HG02943 (cell line): ENCODE measurements at regions not wholly inside any gene's neighbourhood (a gene's known extent, or its start where the extent isn't known, plus 50 kb on each side); places are given as distances from the start of the nearest gene placed in this dataset.

Experiments
- ATAC-seq: cut with Tn5 transposase; IDR thresholded peaks from one replicate; pipeline ENCODE4 v1.9.1; 2021; ENCODE audit warnings: mild to moderate bottlenecking, low read depth, moderate library complexity; ENCODE audit not compliant: unreplicated experiment

DNA sequence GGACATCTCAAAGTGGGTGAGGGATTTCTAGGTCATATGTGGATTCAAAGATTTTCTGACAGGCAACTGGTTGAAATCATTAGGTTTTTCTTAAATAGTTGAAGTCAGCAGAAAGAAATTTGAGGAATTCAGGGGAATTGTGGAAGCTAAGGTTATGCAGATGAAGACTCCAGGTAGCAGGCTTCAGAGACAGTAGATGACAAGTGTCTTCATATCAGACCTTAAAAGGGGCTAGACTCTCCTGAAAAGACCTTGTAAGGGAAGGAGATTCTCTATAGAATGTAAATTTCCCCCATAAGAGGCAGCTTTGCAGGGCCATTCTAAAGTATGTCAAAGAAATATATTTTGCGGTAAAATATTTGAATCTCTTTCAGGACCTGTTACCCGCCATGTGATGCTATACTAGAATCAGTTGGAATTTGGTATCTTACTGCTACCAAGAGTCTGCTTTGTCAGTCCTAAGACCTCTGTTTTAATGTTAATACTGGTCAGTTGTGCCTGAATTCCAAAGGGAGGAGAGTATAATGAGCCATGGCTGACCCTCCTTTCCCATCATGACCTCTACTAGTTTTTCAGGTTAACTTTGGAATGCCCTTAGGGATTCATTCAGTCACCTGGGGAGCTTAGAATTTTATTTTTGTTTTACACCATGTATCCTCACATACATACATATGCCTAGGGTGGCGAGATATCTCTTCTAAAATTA lies 1115.5 kb upstream of the SLC10A2 start:
- no peak for ATAC-seq

DNA sequence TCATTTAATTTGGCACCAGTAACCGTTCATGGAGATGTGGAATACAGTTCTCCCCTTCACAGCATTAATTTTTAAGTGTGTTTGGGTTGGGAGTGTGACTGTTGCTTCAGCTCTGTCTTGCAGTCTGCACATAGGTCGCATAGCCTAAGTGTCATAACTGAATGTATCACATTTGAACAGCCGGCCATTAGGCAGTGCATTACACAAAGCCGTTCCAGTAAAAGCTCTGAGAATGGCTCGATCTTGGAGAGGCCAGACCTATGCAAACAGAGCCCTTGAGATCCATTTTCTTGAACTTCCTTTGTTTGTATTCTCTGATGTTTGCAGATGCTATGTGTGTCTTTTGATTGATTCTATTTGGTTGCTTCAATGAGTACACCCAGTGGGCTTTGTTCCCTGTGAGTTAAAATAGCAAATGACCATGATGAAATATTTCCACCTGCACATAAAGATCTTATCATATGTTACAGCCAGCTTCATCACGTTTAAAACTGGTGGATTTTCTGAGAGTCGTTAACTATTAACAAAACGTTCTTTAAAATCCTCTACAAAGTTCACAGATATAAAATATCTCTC lies 1104.9 kb upstream of the SLC10A2 start:
- ATAC-seq, result no peak

DNA sequence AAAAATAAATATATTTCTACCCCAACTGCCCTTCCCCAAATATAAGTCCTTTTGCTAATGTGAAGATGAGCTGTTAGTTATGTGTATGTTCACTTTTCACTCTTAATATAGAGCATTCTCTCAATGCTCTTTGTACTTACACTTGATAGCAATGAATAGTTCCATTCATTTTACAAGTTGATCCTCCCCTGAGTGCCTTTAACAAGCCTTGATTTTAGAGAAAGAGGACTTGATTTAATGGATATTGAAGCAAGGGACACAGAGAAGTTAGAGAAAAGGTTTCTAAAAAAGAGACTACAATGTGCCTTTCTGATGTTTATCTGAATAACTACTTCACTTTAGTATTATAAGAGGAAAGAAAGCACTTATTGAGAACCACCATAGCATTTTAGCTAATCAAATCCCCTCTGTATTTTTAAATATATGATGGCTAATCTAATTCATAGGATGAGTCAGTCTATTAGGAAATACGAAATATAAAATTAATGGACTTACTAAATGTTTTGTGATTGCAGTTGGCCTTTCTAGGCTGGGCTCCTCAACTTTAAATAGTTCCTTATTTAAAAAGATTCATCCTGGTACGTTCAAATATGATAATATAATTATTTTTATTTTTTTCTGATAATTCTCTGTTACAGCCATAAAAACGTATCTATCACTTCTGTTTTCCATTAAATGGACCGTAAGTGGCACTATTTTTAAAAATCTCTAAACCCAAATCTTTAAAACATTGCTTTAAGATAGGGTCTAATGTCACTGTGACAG lies 1097.8 kb upstream of the SLC10A2 start:
- ATAC-seq, result no peak

DNA sequence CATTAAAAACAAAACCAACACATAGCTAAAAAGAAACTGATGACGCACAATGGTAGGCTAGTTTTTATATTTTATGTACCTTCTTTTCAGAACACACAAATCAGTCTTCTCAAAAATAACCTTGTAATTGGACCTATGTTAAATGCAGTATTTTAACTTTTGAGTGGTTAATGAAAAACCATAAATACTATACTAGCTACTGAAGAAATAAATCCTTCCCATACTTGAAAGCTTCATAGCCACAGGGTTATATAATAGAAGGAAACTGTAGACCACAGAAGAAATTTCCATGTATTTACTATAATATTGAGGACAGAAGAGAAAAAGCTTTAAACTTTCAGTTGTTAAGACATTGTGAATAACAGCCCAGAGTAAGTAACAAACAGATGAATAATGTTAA lies 1094.3 kb upstream of the SLC10A2 start:
- no peak for ATAC-seq

DNA sequence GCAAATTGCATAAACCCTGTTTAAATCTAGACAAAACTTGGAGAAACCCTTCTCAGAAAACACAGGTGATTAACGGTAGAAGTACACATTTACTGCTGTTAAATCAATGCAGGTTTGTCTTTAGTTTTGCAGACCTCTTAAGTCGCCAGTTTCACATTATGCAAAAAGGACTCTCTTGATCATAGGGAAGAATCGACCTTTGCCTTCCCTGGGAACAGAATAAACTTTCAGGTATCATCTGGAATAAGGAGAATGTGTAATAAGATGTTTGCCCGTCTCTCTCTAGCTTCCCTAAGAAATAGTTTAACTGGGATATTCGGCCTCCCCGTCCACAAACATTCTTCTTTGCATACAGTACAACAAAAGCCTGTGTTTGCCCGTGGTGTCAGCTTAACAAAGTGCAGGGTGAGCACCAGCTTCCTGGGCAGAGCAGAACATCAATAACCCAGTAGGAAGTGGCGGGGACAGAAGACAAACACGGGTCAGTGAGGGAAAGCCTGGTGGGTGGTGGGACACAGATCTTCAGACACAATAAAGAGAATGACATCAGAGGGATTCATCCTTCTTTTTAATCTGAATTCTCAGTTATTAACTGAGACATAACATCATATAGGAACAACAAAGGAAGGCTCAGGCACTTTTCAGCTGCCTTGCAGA lies 1077.7 kb upstream of the SLC10A2 start:
- ATAC-seq, result no peak

DNA sequence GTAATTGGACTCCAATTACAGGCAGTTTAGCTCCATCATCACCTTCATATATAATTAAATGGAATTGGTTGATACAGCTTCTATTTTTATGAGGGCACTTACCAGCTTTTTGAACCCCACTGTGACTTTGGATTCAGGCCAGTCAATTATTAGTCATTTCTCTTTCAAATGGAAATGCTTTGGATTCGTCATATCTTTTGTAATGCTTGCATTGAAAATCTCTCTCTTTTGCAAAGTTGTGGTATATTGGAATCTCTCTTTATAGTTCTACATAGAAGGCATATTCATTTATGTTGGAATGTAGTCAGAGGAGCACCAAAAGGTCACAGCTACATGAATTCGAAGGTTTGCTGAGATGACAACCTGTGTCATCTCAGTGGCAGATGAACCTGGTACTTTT lies 1074.3 kb upstream of the SLC10A2 start:
- ATAC-seq, result no peak

DNA sequence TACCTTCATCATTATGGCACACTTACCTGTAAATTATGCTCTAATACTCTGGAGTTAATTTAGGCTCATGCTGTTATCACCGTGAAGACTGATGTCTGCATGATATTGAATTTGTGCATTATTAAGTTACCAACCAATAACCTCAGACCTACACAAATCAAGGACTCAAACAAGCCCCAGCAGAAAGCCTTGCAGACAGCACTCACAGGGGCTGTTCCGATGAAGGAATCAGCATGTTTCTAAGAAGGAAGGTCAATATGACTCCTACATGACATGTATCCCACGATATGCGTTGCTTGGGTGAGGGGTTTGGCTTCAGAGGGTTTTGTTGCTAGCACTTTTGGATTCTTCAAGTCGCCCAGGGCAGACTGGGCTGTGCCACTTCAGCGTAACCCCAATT lies 1071.2 kb upstream of the SLC10A2 start:
- ATAC-seq, result no peak

DNA sequence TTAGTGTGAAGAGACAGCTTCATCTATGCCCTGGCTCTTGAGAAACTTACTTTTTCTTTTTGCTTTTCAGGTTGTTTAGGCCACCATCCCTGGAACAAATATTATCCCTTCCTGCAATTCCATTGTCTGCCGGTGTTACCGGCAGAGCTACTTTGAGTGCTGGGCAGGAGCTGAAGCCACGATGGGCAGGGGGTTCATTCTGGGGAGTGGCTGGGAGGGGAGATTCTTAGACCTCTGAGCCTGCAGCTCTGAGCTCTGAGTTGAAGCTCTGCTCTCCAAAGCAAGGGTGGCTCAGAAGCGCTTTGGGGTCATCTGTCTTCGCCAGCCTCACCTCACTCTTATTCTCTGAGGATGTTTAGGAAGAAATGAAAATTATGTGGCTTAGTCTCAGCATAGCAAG lies 1066.6 kb upstream of the SLC10A2 start:
- ATAC-seq, result no peak

DNA sequence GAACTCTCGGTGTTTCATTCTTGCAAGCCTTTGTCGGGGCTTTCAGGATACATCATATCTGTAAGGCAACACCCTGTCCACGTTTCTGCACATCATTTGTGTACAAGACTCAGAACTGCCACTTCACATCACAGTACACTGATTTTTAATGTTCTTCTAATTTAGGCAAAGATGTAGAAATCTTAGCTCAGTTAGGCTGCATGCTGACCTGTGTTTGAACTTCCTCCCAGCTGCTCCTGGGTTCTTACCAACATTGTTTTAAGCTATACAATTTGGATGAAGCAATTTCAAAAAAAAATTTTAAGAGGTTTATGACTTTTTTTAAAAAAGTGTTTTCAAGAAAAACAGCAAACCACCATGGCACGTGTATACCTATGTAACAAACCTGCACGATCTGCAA lies 1047.9 kb upstream of the SLC10A2 start:
- no peak for ATAC-seq

DNA sequence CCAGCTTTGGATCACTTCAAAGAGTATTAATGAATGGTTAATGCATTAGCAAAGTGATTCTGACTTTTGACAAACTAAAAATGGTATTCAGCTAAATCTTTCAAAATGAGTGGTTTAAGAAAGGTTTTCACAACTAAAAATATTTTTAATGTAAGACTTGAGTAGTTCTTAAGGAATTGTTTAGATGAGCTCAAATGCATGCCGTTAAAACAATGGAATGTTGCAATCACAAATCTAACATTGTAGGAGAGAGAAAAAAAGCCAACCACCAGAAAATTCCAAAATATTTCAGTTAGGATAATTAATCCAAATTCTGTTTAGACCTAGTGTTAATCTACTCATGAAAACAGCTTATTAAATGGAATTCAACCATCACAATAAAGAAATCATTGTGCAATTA lies 1044.8 kb upstream of the SLC10A2 start:
- ATAC-seq, result no peak

DNA sequence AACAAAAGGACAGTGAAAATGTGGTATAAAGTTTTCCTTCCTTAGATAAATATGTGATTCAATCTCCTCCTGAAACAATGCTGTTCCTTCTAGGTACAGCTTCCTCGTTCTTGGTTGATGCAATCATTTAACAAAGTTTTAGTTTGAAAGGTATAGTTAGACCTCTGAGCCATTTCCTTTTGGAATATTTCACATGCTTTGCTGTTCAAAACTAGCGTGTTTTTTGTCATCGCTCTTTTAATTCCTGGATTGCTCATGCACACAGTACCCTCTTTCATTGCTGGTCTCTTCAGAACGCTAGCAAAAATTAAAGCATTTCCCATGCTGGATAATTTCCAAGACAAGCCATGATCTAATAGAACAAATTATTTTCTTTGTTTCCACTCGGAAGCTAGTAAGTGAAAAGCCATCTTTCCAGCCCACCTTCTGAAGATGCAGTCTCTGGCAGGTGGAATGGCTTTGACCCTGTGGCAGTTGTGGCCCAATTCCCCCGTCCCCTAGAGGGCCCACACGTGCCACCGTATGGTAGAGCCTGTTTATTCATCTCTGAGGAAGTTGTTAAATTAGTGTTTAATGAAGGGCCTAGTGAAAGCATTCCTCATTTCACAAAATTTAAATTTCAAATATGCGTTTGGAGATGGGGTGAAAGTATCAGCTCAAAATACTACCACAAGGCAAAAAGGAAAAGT lies 1040.6 kb upstream of the SLC10A2 start:
- ATAC-seq, result no peak

DNA sequence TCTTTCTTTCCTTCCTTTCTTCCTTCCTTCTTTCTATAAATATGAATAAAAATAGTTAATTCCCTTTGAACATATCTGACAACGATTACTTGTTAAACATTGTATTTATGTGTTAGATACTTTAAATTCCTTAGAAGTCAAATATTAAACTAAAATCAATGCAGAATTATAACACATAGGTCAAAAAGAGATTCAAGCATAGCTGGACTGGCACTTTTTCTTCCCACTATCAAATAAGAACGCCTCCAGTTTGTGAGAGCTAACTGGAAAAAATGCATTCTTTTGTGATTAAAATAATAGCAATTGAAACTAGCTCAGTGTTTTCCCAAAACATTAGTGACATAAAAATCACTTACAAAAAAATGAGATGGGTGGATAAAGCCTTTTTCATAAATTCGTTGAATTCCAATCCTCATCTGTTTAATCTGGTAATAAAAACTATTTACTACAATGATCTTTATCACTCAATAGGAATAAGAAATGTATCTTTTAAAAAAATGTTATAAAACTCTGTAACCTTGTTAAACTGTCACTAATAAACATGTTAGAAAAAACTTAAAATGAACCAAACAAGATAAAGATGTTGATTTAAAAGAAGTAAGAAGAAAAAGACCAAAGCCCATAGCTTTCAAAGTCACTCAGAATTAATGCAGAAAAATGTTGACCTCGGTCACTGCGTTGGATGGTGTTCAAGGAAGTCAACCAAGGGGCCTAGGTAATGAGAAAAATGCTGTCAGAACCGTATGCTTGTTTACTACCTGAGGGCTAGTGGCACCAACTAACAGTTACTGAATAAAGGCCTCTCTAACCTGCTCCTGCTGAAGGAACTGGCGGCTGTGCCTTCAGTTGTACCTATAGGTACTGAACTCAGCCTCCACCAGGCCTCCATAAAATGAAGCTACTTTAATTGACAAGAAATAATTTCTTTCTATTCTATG lies 1039.5 kb upstream of the SLC10A2 start:
- ATAC-seq, result no peak

DNA sequence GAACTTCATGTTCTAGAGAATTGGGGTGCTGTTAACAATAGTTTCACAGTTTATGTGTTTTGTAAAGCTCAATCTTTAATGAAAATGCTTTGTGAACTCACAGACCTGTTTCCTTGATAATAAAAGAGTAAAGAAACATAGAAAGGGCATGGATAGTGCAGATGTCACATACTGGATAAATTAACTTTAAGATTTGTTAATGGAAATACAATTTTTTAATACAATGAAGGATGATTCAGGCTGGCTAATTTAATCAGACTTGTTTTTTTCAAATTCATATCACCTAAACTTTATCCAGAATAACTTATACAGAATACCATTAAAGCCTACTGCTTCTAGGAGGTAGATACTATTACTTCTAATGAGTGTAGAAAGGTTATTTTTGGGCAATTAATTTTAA lies 1033.5 kb upstream of the SLC10A2 start:
- ATAC-seq, result no peak

DNA sequence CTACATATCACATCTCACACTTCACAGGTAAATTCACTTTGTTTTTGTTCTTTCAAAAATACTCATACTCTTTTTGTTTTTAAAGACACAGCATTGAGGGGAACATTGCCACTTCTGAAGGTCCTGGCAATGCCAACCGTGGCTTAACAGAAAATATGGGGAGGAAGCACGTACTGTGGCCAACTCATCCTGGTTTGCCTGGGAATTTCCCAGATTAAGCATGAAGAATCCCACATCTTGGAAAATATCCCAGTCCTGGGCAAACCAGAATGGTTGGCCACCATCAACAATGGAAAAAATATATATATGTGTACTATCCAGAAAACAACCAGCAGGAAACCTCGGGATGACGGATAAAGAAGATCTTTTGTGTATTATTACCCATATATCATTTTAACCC lies 1032.2 kb upstream of the SLC10A2 start:
- ATAC-seq, result no peak

DNA sequence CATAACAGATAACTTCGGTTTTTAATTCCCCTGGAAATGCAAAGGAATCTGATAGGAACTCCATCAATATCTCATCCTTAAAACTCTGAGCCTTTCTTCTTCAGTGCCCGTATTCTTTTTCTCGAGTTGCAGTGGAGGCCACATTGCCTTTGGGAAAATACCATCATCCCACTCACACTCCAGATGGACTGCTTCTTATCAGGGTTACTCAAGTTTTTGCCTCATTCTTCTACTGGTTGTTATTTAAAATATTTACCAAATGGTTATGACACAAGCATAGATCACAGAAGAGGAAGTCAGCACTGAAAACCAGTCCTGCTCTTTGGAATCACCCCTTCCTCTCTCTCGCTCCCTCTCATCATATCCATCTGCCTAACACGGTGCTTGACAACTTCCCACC lies 1020.5 kb upstream of the SLC10A2 start:
- no peak for ATAC-seq

DNA sequence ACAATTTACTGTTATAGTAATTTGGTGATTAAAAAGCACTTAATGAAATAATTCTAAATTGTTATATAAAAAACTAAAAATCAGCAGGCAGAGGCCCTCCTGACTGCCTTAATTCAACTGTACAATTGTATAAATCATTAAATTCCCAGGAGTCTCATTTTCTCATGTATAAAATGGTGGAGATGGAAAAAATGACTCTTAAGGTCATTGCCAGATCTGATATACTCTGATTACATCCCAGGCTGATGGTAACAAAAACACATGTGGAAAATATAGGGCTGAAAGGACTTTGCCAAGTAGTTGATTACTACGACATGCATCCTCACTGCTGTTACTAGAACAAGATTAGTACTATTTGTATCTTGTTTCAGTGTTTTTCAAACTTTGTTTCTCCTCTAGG lies 1020.0 kb upstream of the SLC10A2 start:
- ATAC-seq, result no peak

DNA sequence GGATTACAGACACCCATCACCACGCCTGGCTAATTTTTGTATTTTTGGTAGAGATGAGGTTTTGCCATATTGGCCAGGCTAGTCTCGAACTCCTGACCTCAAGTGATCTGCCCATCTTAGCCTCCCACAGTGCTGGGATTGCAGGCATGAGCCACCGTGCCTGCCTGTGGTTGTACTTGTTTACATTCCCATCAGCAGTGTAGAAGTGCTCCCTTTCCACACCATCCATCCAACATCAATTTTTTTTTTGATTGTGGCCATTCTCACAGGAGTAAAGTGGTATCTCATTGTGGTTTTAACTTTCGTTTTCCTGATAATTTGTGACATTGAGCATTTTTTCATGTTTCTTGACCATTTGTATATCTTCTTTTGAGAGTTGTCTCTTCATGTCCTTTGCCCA lies 1019.4 kb upstream of the SLC10A2 start:
- ATAC-seq, result no peak

DNA sequence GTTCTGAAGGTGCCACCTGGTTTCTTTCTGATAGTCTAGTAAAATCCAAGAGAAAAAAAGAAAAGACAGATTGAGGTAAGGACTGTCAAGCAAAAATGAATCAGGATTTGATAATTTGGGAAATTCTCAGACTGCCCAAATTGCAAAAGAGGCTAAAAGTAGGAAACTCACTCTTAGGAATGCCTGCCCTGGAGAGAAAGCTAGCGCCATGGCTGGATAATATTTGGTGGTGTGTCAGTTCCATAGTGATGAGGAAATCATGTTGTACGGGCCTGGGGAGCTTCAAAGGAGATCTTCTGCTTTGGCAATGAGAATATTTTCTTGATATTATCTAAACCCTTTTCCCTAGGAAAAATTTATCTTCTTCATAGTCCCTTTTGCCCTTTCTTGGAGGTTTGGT lies 1008.1 kb upstream of the SLC10A2 start:
- ATAC-seq, result no peak

DNA sequence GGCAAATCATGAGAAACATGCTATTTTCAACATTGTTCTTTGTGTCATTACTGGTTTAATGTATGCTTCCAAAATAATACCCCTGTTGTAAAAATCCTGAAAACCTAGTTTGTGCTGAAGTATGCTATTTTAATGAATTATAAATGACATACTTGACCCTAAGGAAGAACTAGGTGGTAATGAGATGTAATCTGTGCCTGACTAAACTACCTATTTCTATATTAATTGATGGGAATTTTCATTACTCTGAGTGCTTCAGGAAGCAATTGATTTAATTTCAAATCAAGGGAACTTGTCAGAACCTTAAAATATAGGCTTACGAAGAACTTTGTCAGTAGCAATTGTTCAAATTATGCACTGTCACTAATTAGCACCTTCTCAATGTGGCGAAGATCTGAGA lies 1005.6 kb upstream of the SLC10A2 start:
- ATAC-seq, result no peak

DNA sequence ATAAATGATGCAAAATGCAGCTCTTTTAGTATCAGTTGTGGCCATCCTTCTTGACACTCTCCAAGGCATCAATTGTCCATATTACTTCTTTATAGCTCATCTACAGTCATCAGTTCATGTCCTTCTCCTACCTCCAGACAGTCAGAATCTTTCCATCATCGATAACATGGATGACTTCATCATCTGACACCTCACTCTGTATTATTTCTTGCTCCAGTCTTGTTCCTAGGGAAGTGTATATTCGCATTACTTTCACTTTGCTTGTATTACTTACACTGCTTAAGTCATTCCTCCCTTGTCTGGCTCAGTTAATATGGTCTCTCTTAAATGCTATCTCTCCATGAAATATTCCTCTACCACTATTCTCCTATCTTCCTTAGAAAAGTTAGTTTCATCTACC lies 999.1 kb upstream of the SLC10A2 start:
- ATAC-seq, result no peak
